A673 (cell line): ENCODE measurements at regions not wholly inside any gene's neighbourhood (a gene's known extent, or its start where the extent isn't known, plus 50 kb on each side); places are given as distances from the start of the nearest gene placed in this dataset.

Experiments
- BruUV-seq: library from RNA; stranded (reverse); fragments of 400-500 nt; replicated peaks from 2 replicates; lab custom pipeline; 2021; lab: Mats Ljungman, UMichigan
- CTCF ChIA-PET: fragments of 300-600 bp; sonication (Branson Sonifier 250); formaldehyde crosslinking; loops from one replicate; lab custom pipeline; 2022; ENCODE audit warnings: antibody characterized with exemption; lab: Charles Lee
- POLR2A ChIA-PET: fragments of 300-600 bp; sonication (Branson Sonifier 250); formaldehyde crosslinking; loops from one replicate; lab custom pipeline; 2022; ENCODE audit warnings: antibody characterized with exemption; ENCODE audit not compliant: low non-redundant PET; lab: Charles Lee
- DNase-seq: peaks from one replicate; pipeline ENCODE4 v3.0.0-alpha.2; 2015; ENCODE audit warnings: low spot score
- H3K27ac ChIP-seq: fragments of 200-600 bp; sonication (generic); 2 replicates; pipeline ENCODE4 v1.5.1; 2016; ENCODE audit warnings: mixed run types, low read depth, mild to moderate bottlenecking, mixed read lengths, antibody characterized with exemption, low read length; ENCODE audit not compliant: poor library complexity, severe bottlenecking
- H3K27me3 ChIP-seq: fragments of 200-600 bp; sonication (generic); replicated peaks from 2 replicates; pipeline ENCODE4 v1.6.1; 2017; ENCODE audit warnings: mixed run types, low read depth, mild to moderate bottlenecking, mixed read lengths, antibody characterized with exemption, low read length; ENCODE audit not compliant: insufficient read depth, poor library complexity
- H3K36me3 ChIP-seq: fragments of 200-600 bp; sonication (generic); 2 replicates; pipeline ENCODE4 v1.6.1; 2016; ENCODE audit warnings: mixed run types, mild to moderate bottlenecking, mixed read lengths, antibody characterized with exemption, low read length; ENCODE audit not compliant: insufficient read depth, poor library complexity, severe bottlenecking
- H3K4me1 ChIP-seq: fragments of 200-600 bp; sonication (generic); 2 replicates; pipeline ENCODE4 v1.6.1; 2017; ENCODE audit warnings: mixed run types, mild to moderate bottlenecking, mixed read lengths, antibody characterized with exemption, low read length; ENCODE audit not compliant: insufficient read depth, poor library complexity, severe bottlenecking
- H3K4me3 ChIP-seq: fragments of 200-600 bp; sonication (generic); 2 replicates; pipeline ENCODE4 v1.5.1; 2016; ENCODE audit warnings: low read depth, mixed run types, mild to moderate bottlenecking, mixed read lengths, low read length; ENCODE audit not compliant: poor library complexity, severe bottlenecking
- H3K9me3 ChIP-seq: fragments of 200-600 bp; sonication (generic); 2 replicates; pipeline ENCODE4 v1.6.1; 2016; ENCODE audit warnings: mixed run types, low read depth, mild to moderate bottlenecking, mixed read lengths, antibody characterized with exemption, low read length; ENCODE audit not compliant: poor library complexity, severe bottlenecking
- CTCF ChIP-seq: fragments of 300-800, 200-600 bp; sonication (generic); conservative IDR thresholded peaks from 2 replicates; pipeline ENCODE4 v1.5.1; 2017; ENCODE audit warnings: low read depth, mild to moderate bottlenecking, antibody characterized with exemption, low read length, moderate library complexity, mixed read lengths
- EZH2 ChIP-seq: fragments of 200-600 bp; sonication (generic); IDR thresholded peaks from 2 replicates; pipeline ENCODE4 v1.6.1; 2017; ENCODE audit warnings: borderline replicate concordance, low read depth, mild to moderate bottlenecking, mixed read lengths, antibody characterized with exemption, low read length; ENCODE audit not compliant: poor library complexity, severe bottlenecking
- intact Hi-C: fragments of 100-400 bp; cut with micrococcal nuclease; formaldehyde crosslinking; loops from one replicate; pipeline ENCODE4 v1.10.0; 2022; ENCODE audit not compliant: unreplicated experiment

- no TSS peak for BruUV-seq
- Histone ChIP-seq H3K4me3 (no peak overlapping the region), H3K27me3 (no peaks in the 10 kb centered on the region), H3K27ac (no peak overlapping the region), H3K4me1 (no peaks in the 10 kb centered on the region), H3K9me3 (no peaks in the 10 kb centered on the region), H3K36me3 (no peaks in the 10 kb centered on the region)
- ChIA-PET POLR2A (no interaction called here), CTCF (no interaction called here)
- intact Hi-C loops, result no loop called here
- no peak for DNase-seq
- no peak for TF ChIP-seq EZH2
- TF ChIP-seq CTCF, result no peak
Measured at GRCh38 chr14:38915125-38915524, 187.9 kb downstream of the SEC23A start.

GRCh38 chr14:38910092-38910491 is 192.9 kb downstream of the SEC23A start:
- CTCF ChIA-PET, result no interaction called here
- BruUV-seq, result no TSS peak
- POLR2A ChIA-PET, result no interaction called here

GRCh38 chr14:38904959-38905358 is 198.1 kb downstream of the SEC23A start:
- Histone ChIP-seq H3K4me3 (no peak overlapping the region), H3K27me3 (no peaks in the 10 kb centered on the region), H3K27ac (no peak overlapping the region), H3K9me3 (no peaks in the 10 kb centered on the region), H3K36me3 (no peaks in the 10 kb centered on the region), H3K4me1 (no peaks in the 10 kb centered on the region)
- intact Hi-C loops, result no loop called here
- BruUV-seq, result no TSS peak
- POLR2A ChIA-PET, result no interaction called here
- TF ChIP-seq CTCF (no peak), EZH2 (no peak)
- CTCF ChIA-PET, result no interaction called here
- DNase-seq, result no peak

More at GRCh38 chr14:38910092-38910491, 192.9 kb downstream of the SEC23A start:
- H3K9me3 ChIP-seq, result no peaks in the 10 kb centered on the region
- no peak overlapping the region for H3K4me3 ChIP-seq
- DNase-seq, result no peak
- intact Hi-C loops, result no loop called here
- no peak for TF ChIP-seq EZH2
- TF ChIP-seq CTCF, result no peak
- H3K36me3 ChIP-seq, result no peaks in the 10 kb centered on the region
- no peaks in the 10 kb centered on the region for H3K4me1 ChIP-seq
- no peaks in the 10 kb centered on the region for H3K27me3 ChIP-seq
- H3K27ac ChIP-seq, result no peak overlapping the region
